Keratinocyte (primary cell): ENCODE measurements at regions not wholly inside any gene's neighbourhood (a gene's known extent, or its start where the extent isn't known, plus 50 kb on each side); places are given as distances from the start of the nearest gene placed in this dataset.

Experiments used
- DNase-seq: peaks from one replicate; pipeline ENCODE4 v3.0.0-alpha.2; 2011; ENCODE audit warnings: low read depth, missing footprints, low spot score
- FAIRE-seq: peaks from 2 replicates; lab custom pipeline; 2011; peaks lifted over from hg19 to GRCh38; lab: Jason Lieb, UNC
- H2AFZ ChIP-seq: 2 replicates; pipeline ENCODE4 v1.6.0; 2012; ENCODE audit warnings: low read length, control low read depth, inconsistent platforms; ENCODE audit not compliant: control insufficient read depth
- H3K27ac ChIP-seq: 2 replicates; pipeline ENCODE4 v1.5.1; 2011; ENCODE audit warnings: low read length; ENCODE audit not compliant: control insufficient read depth, insufficient read depth
- H3K27me3 ChIP-seq: 3 replicates; pipeline ENCODE4 v1.6.0; 2011; ENCODE audit warnings: low read length; ENCODE audit not compliant: control insufficient read depth, insufficient read depth; ENCODE audit errors: extremely low read depth
- H3K36me3 ChIP-seq, 2 experiments: 2 replicates in 1 of 2; 3 replicates in 1 of 2; pipeline ENCODE4 v1.5.1; 2011; ENCODE audit warnings: low read length in 2 of 2, mild to moderate bottlenecking in 1 of 2; ENCODE audit not compliant: control insufficient read depth in 2 of 2, insufficient read depth in 2 of 2; ENCODE audit errors: extremely low read depth in 1 of 2
- H3K4me1 ChIP-seq: 3 replicates; pipeline ENCODE4 v1.5.1; 2011; ENCODE audit warnings: low read length; ENCODE audit not compliant: control insufficient read depth, insufficient read depth; ENCODE audit errors: extremely low read depth
- H3K4me2 ChIP-seq: 3 replicates; pipeline ENCODE4 v1.6.0; 2011; ENCODE audit warnings: low read depth, low read length; ENCODE audit not compliant: control insufficient read depth, insufficient read depth; ENCODE audit errors: extremely low read depth
- H3K4me3 ChIP-seq, 3 experiments: fragments of 200-600 bp in 1 of 3; sonication (generic) in 1 of 3; 2 replicates in 2 of 3; 3 replicates in 1 of 3; pipeline ENCODE4 v1.5.1; 2011 to 2016; ENCODE audit warnings: low read length in 3 of 3, mild to moderate bottlenecking in 3 of 3, control low read depth in 2 of 3, inconsistent platforms in 1 of 3, low read depth in 1 of 3, mixed read lengths in 1 of 3, mixed run types in 1 of 3, moderate library complexity in 1 of 3; ENCODE audit not compliant: control insufficient read depth in 2 of 3, insufficient read depth in 2 of 3; ENCODE audit errors: extremely low read depth in 1 of 3
- H3K79me2 ChIP-seq: 2 replicates; pipeline ENCODE4 v1.6.0; 2012; ENCODE audit warnings: low read length; ENCODE audit not compliant: control insufficient read depth, insufficient read depth
- H3K9ac ChIP-seq: 3 replicates; pipeline ENCODE4 v1.6.0; 2011; ENCODE audit warnings: low read length; ENCODE audit not compliant: control insufficient read depth, insufficient read depth; ENCODE audit errors: extremely low read depth
- H3K9me1 ChIP-seq: 3 replicates; pipeline ENCODE4 v1.6.0; 2011; ENCODE audit warnings: low read length; ENCODE audit not compliant: control insufficient read depth, insufficient read depth; ENCODE audit errors: extremely low read depth
- H3K9me3 ChIP-seq: 2 replicates; pipeline ENCODE4 v1.5.1; 2012; ENCODE audit warnings: low read depth, low read length; ENCODE audit not compliant: control insufficient read depth
- H4K20me1 ChIP-seq: 3 replicates; pipeline ENCODE4 v1.6.0; 2011; ENCODE audit warnings: low read length; ENCODE audit not compliant: control insufficient read depth, insufficient read depth; ENCODE audit errors: extremely low read depth
- CTCF ChIP-seq, 3 experiments: IDR thresholded peaks in 1 of 3; conservative IDR thresholded peaks in 1 of 3; optimal IDR thresholded peaks in 1 of 3; 2 replicates in 2 of 3; 3 replicates in 1 of 3; pipeline versions ENCODE3 to v1.5.1; 2011; ENCODE audit warnings: low read length in 3 of 3, mild to moderate bottlenecking in 3 of 3, moderate library complexity in 2 of 3, control low read depth in 1 of 3, inconsistent platforms in 1 of 3; ENCODE audit not compliant: insufficient read depth in 2 of 3; ENCODE audit errors: extremely low read depth in 1 of 3
- EZH2 ChIP-seq: IDR thresholded peaks from one replicate; pipeline ENCODE4 v1.6.1; 2012; ENCODE audit warnings: inconsistent platforms, mild to moderate bottlenecking, low read length, moderate library complexity
- dilution Hi-C: fragments of 300-500 bp; cut with MboI; formaldehyde crosslinking; loops from one replicate; pipeline ENCODE4 v1.7.0; 2020; ENCODE audit warnings: low sequenced_read_pairs; ENCODE audit not compliant: extremely low pct_ligation_motif_present

GRCh38 chr18:2030647-2031046, 540.7 kb downstream of the METTL4 start:
- H3K36me3 ChIP-seq: no peaks in the 10 kb centered on the region
- FAIRE-seq (no peak), DNase-seq (no peak)
- no peak overlapping the region for H3K9ac ChIP-seq
- H3K27me3 ChIP-seq: no peaks in the 10 kb centered on the region
- no peaks in the 10 kb centered on the region for H3K9me3 ChIP-seq
- no peaks in the 10 kb centered on the region for H3K79me2 ChIP-seq
- H2AFZ ChIP-seq: no peak overlapping the region
- no peak overlapping the region for H3K4me3 ChIP-seq
- no peak overlapping the region for H3K4me2 ChIP-seq
- H4K20me1 ChIP-seq: no peaks in the 10 kb centered on the region
- no peaks in the 10 kb centered on the region for H3K9me1 ChIP-seq
- H3K27ac ChIP-seq: no peak overlapping the region
- dilution Hi-C loops: no loop called here
- no peaks in the 10 kb centered on the region for H3K4me1 ChIP-seq
- TF ChIP-seq EZH2 (no peak), CTCF (optimal IDR thresholded peaks at IDR 0.05 in 1 of 3, IDR thresholded peaks at IDR 0.05 in 1 of 3, conservative IDR thresholded peaks at IDR 0.05 in 1 of 3; ENCODE audit: extremely low read depth in 1 of 3, insufficient read depth in 2 of 3, low read length in 3 of 3) (no peak)

GRCh38 chr18:2032036-2032435, 539.3 kb downstream of the METTL4 start:
- no peaks in the 10 kb centered on the region for H3K9me1 ChIP-seq
- H3K79me2 ChIP-seq: no peaks in the 10 kb centered on the region
- H3K36me3 ChIP-seq: no peaks in the 10 kb centered on the region
- H4K20me1 ChIP-seq: no peaks in the 10 kb centered on the region
- no peaks in the 10 kb centered on the region for H3K4me1 ChIP-seq
- H3K9ac ChIP-seq: no peak overlapping the region
- H3K27ac ChIP-seq: no peak overlapping the region
- H3K9me3 ChIP-seq: no peaks in the 10 kb centered on the region
- H2AFZ ChIP-seq: no peak overlapping the region
- no peak for FAIRE-seq
- H3K4me2 ChIP-seq: no peak overlapping the region
- dilution Hi-C loops: no loop called here
- H3K4me3 ChIP-seq: no peak overlapping the region
- no peak for TF ChIP-seq EZH2
- DNase-seq: no peak
- no peaks in the 10 kb centered on the region for H3K27me3 ChIP-seq

- Histone ChIP-seq H3K4me1 (no peaks in the 10 kb centered on the region), H2AFZ (no peak overlapping the region), H3K27me3 (no peaks in the 10 kb centered on the region), H3K36me3 (no peaks in the 10 kb centered on the region), H3K4me2 (no peak overlapping the region), H3K9me3 (no peaks in the 10 kb centered on the region), H4K20me1 (no peaks in the 10 kb centered on the region), H3K9ac (no peak overlapping the region), H3K27ac (no peak overlapping the region), H3K79me2 (no peaks in the 10 kb centered on the region), H3K9me1 (no peaks in the 10 kb centered on the region), H3K4me3 (no peak overlapping the region)
- DNase-seq (no peak), FAIRE-seq (no peak)
- dilution Hi-C loops: no loop called here
- TF ChIP-seq EZH2 (no peak), CTCF (optimal IDR thresholded peaks at IDR 0.05 in 1 of 3, IDR thresholded peaks at IDR 0.05 in 1 of 3, conservative IDR thresholded peaks at IDR 0.05 in 1 of 3; ENCODE audit: extremely low read depth in 1 of 3, insufficient read depth in 2 of 3, low read length in 3 of 3) (no peak)
These were observed 536.2 kb downstream of the METTL4 start for GRCh38 chr18:2035056-2035455.
